Hippocampal formation (tissue), 2 donors: ENCODE measurements at regions not wholly inside any gene's neighbourhood (a gene's known extent, or its start where the extent isn't known, plus 50 kb on each side); places are given as distances from the start of the nearest gene placed in this dataset.
A peak's percentile ranks its signal among the peaks of the same experiment; 100 is the strongest.
"Not testable (repeated sequence)": the region's sequence is repeated elsewhere in the genome, so short reads cannot be mapped to it uniquely, and the experiment has no call there.

Experiments
- DNase-seq, 2 donors: peaks; one replicate each; lab custom pipeline; 2025; lab: John Stamatoyannopoulos, UW

DNA sequence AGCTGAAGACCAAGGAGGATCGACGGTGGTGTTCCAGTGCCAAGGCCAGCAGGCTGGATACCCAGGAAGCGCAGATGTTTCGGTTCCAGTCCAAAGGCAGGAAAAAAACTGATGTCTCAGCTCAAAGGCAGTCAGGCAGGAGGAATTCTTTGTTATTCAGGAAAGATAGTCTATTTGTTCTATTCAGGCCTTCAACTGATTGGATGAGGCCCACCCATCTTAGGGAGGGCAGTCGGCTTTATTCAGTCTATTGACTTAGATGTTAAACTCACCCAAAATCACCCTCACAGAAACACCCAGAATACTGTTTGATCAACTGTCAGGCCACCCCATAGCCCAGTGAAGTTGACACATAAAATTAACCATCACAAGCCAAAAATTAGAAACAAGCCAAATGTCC lies 63.9 kb upstream of the SMURF2 start:
- not testable (repeated sequence) for DNase-seq

- DNase-seq, result not testable (repeated sequence)
These were observed 62.1 kb upstream of the SMURF2 start for GRCh38 chr17:64724246-64724645.

DNA sequence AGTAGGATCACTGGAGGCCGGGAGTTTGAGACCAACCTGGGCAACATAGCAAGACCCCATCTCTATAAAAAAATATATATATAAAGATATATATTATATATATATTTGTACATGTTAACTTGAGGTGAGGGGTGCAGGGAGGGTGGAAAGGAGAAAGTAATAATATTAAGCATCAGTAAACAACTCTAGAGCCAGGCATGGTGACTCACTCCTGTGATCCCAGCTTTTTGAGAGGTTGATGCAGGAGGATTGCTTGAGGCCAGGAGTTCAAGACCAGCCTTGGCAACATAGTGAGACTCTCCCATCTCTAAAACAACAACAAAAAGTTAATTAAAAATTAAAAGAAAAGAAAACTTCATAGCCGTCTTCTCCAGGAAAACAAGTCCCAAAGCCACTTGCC lies 61.7 kb upstream of the SMURF2 start:
- no peak for DNase-seq

- not testable (repeated sequence) for DNase-seq
These were observed 59.4 kb upstream of the SMURF2 start for GRCh38 chr17:64721556-64721955.

- DNase-seq, result peak; percentile 22 to 24
These were observed 58.1 kb upstream of the SMURF2 start for GRCh38 chr17:64720253-64720652.

DNA sequence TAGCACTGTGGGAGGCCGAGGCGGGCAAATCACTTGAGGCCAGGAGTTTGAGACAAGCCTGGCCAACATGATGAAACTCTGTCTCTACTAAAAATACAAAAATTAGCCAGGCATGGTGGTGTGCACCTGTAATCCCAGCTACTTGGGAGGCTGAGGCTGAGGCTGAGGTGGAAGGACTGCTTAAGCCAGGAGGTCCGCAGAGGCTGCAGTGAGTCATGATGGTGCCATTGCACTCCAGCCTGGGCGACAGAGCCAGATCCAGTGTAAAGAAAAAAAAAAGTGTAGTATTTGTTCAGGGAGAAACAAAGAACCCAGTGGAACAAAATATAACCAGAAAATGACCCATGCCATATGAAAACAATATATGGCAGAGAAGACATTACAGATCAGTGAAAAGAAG lies 57.4 kb upstream of the SMURF2 start:
- not testable (repeated sequence) for DNase-seq

GRCh38 chr17:64718816-64719215 lies 56.7 kb upstream of the SMURF2 start:
- DNase-seq, result not testable (repeated sequence)

- no peak for DNase-seq
These were observed 56.0 kb upstream of the SMURF2 start for GRCh38 chr17:64718058-64718457.

DNA sequence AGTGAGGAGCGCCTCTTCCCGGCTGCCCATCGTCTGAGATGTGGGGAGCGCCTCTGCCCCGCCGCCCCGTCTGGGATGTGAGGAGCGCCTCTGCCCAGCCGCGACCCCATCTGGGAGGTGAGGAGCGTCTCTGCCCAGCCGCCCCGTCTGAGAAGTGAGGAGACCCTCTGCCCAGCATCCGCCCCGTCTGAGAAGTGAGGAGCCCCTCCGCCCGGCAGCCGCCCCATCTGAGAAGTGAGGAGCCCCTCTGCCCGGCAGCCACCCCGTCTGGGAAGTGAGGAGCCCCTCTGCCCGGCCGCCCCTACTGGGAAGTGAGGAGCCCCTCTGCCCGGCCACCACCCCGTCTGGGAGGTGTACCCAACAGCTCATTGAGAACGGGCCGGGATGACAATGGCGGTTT lies 54.4 kb upstream of the SMURF2 start:
- not testable (repeated sequence) for DNase-seq

- not testable (repeated sequence) for DNase-seq
These were observed 51.7 kb upstream of the SMURF2 start for GRCh38 chr17:64713786-64714185.

GRCh38 chr17:64712557-64713351 lies 50.6 kb upstream of the SMURF2 start:
- not testable (repeated sequence) for DNase-seq
